Small intestine (tissue), 7 donors: ENCODE measurements at regions not wholly inside any gene's neighbourhood (a gene's known extent, or its start where the extent isn't known, plus 50 kb on each side); places are given as distances from the start of the nearest gene placed in this dataset.

Experiments used
- DNase-seq, 2 donors: peaks; one replicate each; pipeline versions ENCODE4 v3.0.0 to v3.0.0-alpha.2; 2013
- FAIRE-seq: peaks from 2 replicates; lab custom pipeline; 2012; peaks lifted over from hg19 to GRCh38; lab: Jason Lieb, UNC
- H3K27ac ChIP-seq, 3 donors: one replicate each; pipeline ENCODE4 v1.5.1; 2013; ENCODE audit warnings: low read length in 2 of 3, mild to moderate bottlenecking in 2 of 3, control low read depth in 1 of 3, inconsistent platforms in 1 of 3, low read depth in 1 of 3, moderate library complexity in 1 of 3
- H3K27me3 ChIP-seq, 3 donors: one replicate each; pipeline ENCODE4 v1.6.1; 2013; ENCODE audit warnings: low read length in 3 of 3, inconsistent platforms in 1 of 3; ENCODE audit not compliant: control insufficient read depth in 3 of 3, insufficient read depth in 3 of 3
- H3K36me3 ChIP-seq, 3 donors: one replicate each; pipeline ENCODE4 v1.6.1; 2013; ENCODE audit warnings: low read length in 3 of 3, inconsistent platforms in 1 of 3, low read depth in 1 of 3, mild to moderate bottlenecking in 1 of 3, moderate library complexity in 1 of 3; ENCODE audit not compliant: control insufficient read depth in 3 of 3, insufficient read depth in 2 of 3
- H3K4me1 ChIP-seq, 3 donors: one replicate each; pipeline ENCODE4 v1.6.1; 2013; ENCODE audit warnings: low read length in 2 of 3, inconsistent platforms in 1 of 3, low read depth in 1 of 3, mild to moderate bottlenecking in 1 of 3, moderate library complexity in 1 of 3; ENCODE audit not compliant: control insufficient read depth in 3 of 3, insufficient read depth in 2 of 3
- H3K4me3 ChIP-seq, 3 donors: one replicate each; pipeline ENCODE4 v1.5.1; 2013; ENCODE audit warnings: low read length in 3 of 3, control low read depth in 1 of 3, inconsistent platforms in 1 of 3, low read depth in 1 of 3, mild to moderate bottlenecking in 1 of 3, moderate library complexity in 1 of 3
- H3K9me3 ChIP-seq, 2 donors: one replicate each; pipeline ENCODE4 v1.6.1; 2013; ENCODE audit warnings: low read depth in 1 of 2, low read length in 1 of 2; ENCODE audit not compliant: control insufficient read depth in 2 of 2, insufficient read depth in 1 of 2
- WGBS, 3 donors: extraction: QIAGEN DNeasy Blood & Tissue Kit; methylation state at CpG; one replicate each; pipeline ENCODE4 v1.1.7; 2013; 5-methylcytosine and 5-hydroxymethylcytosine counted together
- donor health status: healthy with polysubstance abuse.
- donor health status: control.
- donor health status: control.
- donor health status: Bipolar disorder and iron deficiency.
- donor health status: healthy.

DNA sequence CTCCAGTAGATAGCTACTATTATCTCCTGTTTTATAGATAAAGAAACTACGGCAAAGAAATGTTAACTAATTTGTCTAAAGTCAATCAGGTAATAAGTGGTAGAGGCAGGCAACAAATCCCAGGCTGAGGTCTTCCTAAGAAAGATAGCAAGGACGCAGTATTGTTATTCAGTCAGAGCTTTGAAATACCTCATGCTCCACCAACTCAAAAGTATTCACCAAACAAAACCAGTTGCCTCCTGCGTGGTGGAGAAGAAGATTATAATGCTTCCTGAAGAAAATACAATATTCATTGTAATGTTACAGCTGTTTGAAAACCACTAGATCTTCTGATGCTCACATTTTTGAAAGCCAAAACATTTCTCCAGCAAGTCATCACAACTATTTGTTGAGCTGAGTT, 138.2 kb upstream of the CNTN4 start:
- no peaks in the 10 kb centered on the region for H3K4me1 ChIP-seq
- no peaks in the 10 kb centered on the region for H3K27me3 ChIP-seq
- no peak overlapping the region for H3K27ac ChIP-seq
- FAIRE-seq (no peak), DNase-seq (no peak)
- H3K4me3 ChIP-seq: no peak overlapping the region
- 66 to 79% (median 75%) methylated on average over 3 of the region's 3 CpGs for WGBS, 3 donors
- no peaks in the 10 kb centered on the region for H3K9me3 ChIP-seq
- no peaks in the 10 kb centered on the region for H3K36me3 ChIP-seq

GRCh38 chr3:1962396-1963088, 136.1 kb upstream of the CNTN4 start:
- 71 to 83% (median 71%) methylated on average over 8 of the region's 8 CpGs for whole genome bisulfite sequencing, 3 donors
- Histone ChIP-seq H3K4me1 (no peaks in the 10 kb centered on the region), H3K36me3 (no peaks in the 10 kb centered on the region), H3K4me3 (no peak overlapping the region), H3K9me3 (no peaks in the 10 kb centered on the region), H3K27ac (no peak overlapping the region), H3K27me3 (no peaks in the 10 kb centered on the region)
- no peak for FAIRE-seq
- DNase-seq: no peak

DNA sequence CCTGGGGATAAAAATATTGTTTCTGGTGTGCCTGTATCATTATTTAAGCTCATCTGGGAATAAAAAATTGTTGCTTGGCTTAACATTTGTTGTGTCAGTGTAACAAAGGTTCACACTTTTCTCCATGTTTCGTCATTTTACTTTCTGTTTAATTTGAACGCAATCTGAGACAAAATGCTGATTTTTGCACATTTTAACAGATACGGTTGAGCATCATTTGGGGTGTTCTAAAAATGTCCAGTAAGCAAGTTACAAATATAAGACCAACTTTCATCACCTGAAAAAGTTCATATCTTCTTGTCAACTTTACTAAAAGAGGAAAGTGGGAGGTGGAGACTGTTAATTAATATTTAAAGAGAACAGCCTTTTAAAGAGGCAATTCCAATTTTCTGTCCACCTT, 134.8 kb upstream of the CNTN4 start:
- 87 to 92% (median 88%) methylated on average over 3 of the region's 3 CpGs for WGBS, 3 donors
- FAIRE-seq (no peak), DNase-seq (no peak)
- no peaks in the 10 kb centered on the region for H3K36me3 ChIP-seq
- H3K4me1 ChIP-seq: no peaks in the 10 kb centered on the region
- no peaks in the 10 kb centered on the region for H3K27me3 ChIP-seq
- H3K4me3 ChIP-seq: no peak overlapping the region
- H3K9me3 ChIP-seq: no peaks in the 10 kb centered on the region
- H3K27ac ChIP-seq: no peak overlapping the region

DNA sequence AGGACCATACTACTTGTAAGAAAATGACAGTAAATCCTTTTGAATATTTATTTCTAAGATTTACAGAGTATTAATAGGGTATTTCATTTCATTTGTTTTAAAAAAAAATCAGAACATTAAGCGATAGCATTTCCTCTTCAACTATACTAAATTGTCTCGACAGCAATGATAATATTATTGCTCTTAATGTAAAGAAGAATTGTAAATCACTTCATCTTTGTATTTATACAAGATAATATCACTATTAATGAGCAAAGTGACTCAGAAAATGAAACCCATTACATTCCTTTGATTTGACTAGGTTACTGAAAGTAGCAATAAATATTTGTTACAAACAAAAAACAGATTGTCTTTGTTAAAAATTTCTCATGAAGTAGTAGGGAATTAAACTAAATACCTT, 131.1 kb upstream of the CNTN4 start:
- DNase-seq (no peak), FAIRE-seq (no peak)
- Histone ChIP-seq H3K4me3 (no peak overlapping the region), H3K27ac (no peak overlapping the region), H3K4me1 (no peaks in the 10 kb centered on the region), H3K36me3 (no peaks in the 10 kb centered on the region), H3K9me3 (peaks cover 0 to under 1% of the 10 kb centered on the region in 2 donors), H3K27me3 (no peaks in the 10 kb centered on the region)
- 59 to 65% (median 64%) methylated on average over 2 of the region's 2 CpGs for WGBS, 3 donors

DNA sequence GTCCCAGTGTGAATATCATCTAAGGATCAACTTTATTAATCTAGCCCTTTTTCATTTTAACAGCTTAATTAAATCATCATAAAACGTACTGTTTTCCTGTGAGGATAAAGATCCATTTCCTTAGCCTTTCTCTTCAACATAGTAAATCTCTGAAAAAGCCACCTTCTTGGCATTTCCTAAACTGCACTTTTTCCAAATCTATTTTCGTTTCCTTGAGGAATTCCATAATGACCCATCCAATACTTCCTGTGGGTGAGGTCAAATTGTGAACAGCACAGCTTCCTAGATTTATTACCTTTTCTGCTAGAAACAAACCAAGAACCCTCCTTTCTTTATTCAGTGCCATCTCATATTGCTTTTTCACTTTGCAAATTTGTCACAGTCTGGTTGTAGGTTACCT, 129.4 kb upstream of the CNTN4 start:
- no peak for FAIRE-seq
- Histone ChIP-seq H3K9me3 (peaks cover 0 to 1% of the 10 kb centered on the region in 2 donors), H3K27me3 (no peaks in the 10 kb centered on the region), H3K36me3 (no peaks in the 10 kb centered on the region), H3K4me1 (no peaks in the 10 kb centered on the region), H3K27ac (no peak overlapping the region), H3K4me3 (no peak overlapping the region)
- no peak for DNase-seq
- WGBS, 3 donors: 31 to 43% (median 39%) methylated on average over 2 of the region's 2 CpGs

DNA sequence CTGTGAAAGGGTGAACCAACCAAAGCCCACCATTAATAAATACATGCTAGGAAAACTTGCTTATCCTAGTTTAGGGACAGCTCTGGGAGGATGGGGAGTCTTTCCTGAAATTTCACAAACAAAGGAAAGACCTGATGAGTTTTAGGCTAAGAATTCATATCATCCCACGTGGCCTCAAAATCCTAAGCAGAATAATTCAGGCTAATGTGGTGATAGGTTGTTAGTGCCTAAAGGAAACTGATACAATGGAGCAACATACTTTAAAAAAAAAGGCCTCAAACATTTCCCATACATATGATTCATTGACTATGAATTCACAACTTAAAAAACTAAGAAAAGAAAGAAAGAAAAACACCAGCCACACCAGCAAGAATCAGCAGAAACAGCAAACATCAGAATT, 126.9 kb upstream of the CNTN4 start:
- FAIRE-seq (no peak), DNase-seq (no peak)
- peaks cover 0 to 1% of the 10 kb centered on the region in 2 donors for H3K9me3 ChIP-seq
- no peaks in the 10 kb centered on the region for H3K27me3 ChIP-seq
- no peaks in the 10 kb centered on the region for H3K4me1 ChIP-seq
- 26 to 63% (median 28%) methylated on average over 1 of the region's 1 CpG for WGBS, 3 donors
- H3K36me3 ChIP-seq: no peaks in the 10 kb centered on the region
- H3K27ac ChIP-seq: no peak overlapping the region
- no peak overlapping the region for H3K4me3 ChIP-seq

GRCh38 chr3:1979961-1980615, 118.6 kb upstream of the CNTN4 start:
- FAIRE-seq (no peak), DNase-seq (no peak)
- 63 to 79% (median 67%) methylated on average over 5 of the region's 5 CpGs for WGBS, 3 donors
- no peaks in the 10 kb centered on the region for H3K4me1 ChIP-seq
- H3K9me3 ChIP-seq: no peaks in the 10 kb centered on the region
- no peak overlapping the region for H3K27ac ChIP-seq
- H3K4me3 ChIP-seq: no peak overlapping the region
- H3K27me3 ChIP-seq: no peaks in the 10 kb centered on the region
- no peaks in the 10 kb centered on the region for H3K36me3 ChIP-seq

DNA sequence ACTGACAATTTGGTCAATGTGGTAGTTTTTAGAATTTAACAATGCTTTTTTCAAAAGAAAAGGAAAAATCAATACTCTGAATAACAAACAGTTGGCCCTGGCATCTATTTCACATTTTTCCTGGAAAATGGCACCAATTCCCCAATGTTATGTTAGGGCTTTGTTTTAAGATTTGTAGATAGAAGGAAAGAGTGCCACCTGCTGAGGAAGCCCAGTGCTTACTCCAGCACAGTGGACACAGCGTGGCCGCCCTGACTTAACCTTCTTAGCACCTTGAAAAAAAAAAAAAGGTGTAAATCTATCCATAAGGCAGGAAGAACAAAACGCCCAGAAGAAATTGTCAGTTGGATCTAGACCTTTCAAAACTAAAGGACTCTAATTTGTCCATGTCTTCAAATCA, 110.7 kb upstream of the CNTN4 start:
- no peak overlapping the region for H3K4me3 ChIP-seq
- 38 to 53% (median 38%) methylated on average over 3 of the region's 3 CpGs for WGBS, 3 donors
- DNase-seq (peak in 1 of 2 donors; percentile 11), FAIRE-seq (no peak)
- H3K9me3 ChIP-seq: no peaks in the 10 kb centered on the region
- no peaks in the 10 kb centered on the region for H3K36me3 ChIP-seq
- H3K4me1 ChIP-seq: no peaks in the 10 kb centered on the region
- H3K27me3 ChIP-seq: no peaks in the 10 kb centered on the region
- H3K27ac ChIP-seq: no peak overlapping the region
